ENCODE measurements at regions not wholly inside any gene's neighbourhood (a gene's known extent, or its start where the extent isn't known, plus 50 kb on each side); places are given as distances from the start of the nearest gene placed in this dataset.

- Histone ChIP-seq H3K4me1 (peaks cover 7 to 10% (median 9%) of the 10 kb centered on the region in 4 donors), H3K4me3 (no peak overlapping the region), H3K27me3 (no peaks in the 10 kb centered on the region), H3K9me3 (no peaks in the 10 kb centered on the region), H3K36me3 (no peaks in the 10 kb centered on the region), H3K27ac (no peak overlapping the region)
- DNase-seq (peak in 1 of 2 donors; percentile 95), ATAC-seq (ENCODE audit: low FRiP score in 2 of 2) (peak; percentile 90 to 94)
- 4 to 7% methylated on average over 4 to 6 of the region's 6 CpGs for WGBS, 2 donors
- TF ChIP-seq POLR2AphosphoS5 (IDR thresholded peaks at IDR 0.05) (peak in 1 of 2 donors; percentile 38), EP300 (IDR thresholded peaks at IDR 0.05) (no peak), POLR2A (IDR thresholded peaks at IDR 0.05) (no peak), CTCF (IDR thresholded peaks at IDR 0.05) (peak; percentile 70 to 94 (median 85))
These were observed 497.6 kb downstream of the GADD45G start for GRCh38 chr9:90102292-90102901.

- Histone ChIP-seq H3K27me3 (no peaks in the 10 kb centered on the region), H3K36me3 (no peaks in the 10 kb centered on the region), H3K9me3 (no peaks in the 10 kb centered on the region), H3K4me3 (no peak overlapping the region), H3K4me1 (peaks cover 10 to 13% (median 13%) of the 10 kb centered on the region in 4 donors), H3K27ac (no peak overlapping the region)
- DNase-seq (no peak), ATAC-seq (ENCODE audit: low FRiP score in 2 of 2) (no peak)
- TF ChIP-seq POLR2AphosphoS5 (IDR thresholded peaks at IDR 0.05), result no peak
These were observed 499.0 kb downstream of the GADD45G start for GRCh38 chr9:90103771-90104170.

GRCh38 chr9:90105773-90106172 lies 501.0 kb downstream of the GADD45G start:
- Histone ChIP-seq H3K27ac (no peak overlapping the region), H3K4me1 (peaks cover 10 to 13% (median 13%) of the 10 kb centered on the region in 4 donors), H3K36me3 (no peaks in the 10 kb centered on the region), H3K27me3 (no peaks in the 10 kb centered on the region), H3K4me3 (no peak overlapping the region), H3K9me3 (peaks cover 0 to 5% (median 0%) of the 10 kb centered on the region in 4 donors)
- no peak for TF ChIP-seq POLR2AphosphoS5 (IDR thresholded peaks at IDR 0.05)
- WGBS, 2 donors, result 24 to 70% methylated on average over 1 of the region's 1 CpG
- DNase-seq, result no peak
- no peak for ATAC-seq (ENCODE audit: low FRiP score in 2 of 2)

- H3K4me1 ChIP-seq, result peaks cover 9 to 13% (median 10%) of the 10 kb centered on the region in 4 donors
- TF ChIP-seq EP300 (IDR thresholded peaks at IDR 0.05) (no peak), POLR2A (IDR thresholded peaks at IDR 0.05) (no peak), POLR2AphosphoS5 (IDR thresholded peaks at IDR 0.05) (peak in 1 of 2 donors; percentile 12)
- ATAC-seq (ENCODE audit: low FRiP score in 2 of 2) (peak; percentile 64 to 68), DNase-seq (peak in 1 of 2 donors; percentile 73)
- no peak overlapping the region for H3K27ac ChIP-seq
- no peaks in the 10 kb centered on the region for H3K27me3 ChIP-seq
- H3K9me3 ChIP-seq, result peaks cover 0 to 5% (median 0%) of the 10 kb centered on the region in 4 donors
- no peaks in the 10 kb centered on the region for H3K36me3 ChIP-seq
- H3K4me3 ChIP-seq, result no peak overlapping the region
- WGBS, 2 donors, result 29 to 47% methylated on average over 4 of the region's 4 CpGs
These were observed 502.4 kb downstream of the GADD45G start for GRCh38 chr9:90107040-90107725.

- no peak overlapping the region for H3K27ac ChIP-seq
- H3K4me3 ChIP-seq, result no peak overlapping the region
- H3K9me3 ChIP-seq, result peaks cover 0 to 5% (median 0%) of the 10 kb centered on the region in 4 donors
- peaks cover 7 to 13% (median 10%) of the 10 kb centered on the region in 4 donors for H3K4me1 ChIP-seq
- no peaks in the 10 kb centered on the region for H3K27me3 ChIP-seq
- DNase-seq, result no peak
- WGBS, 2 donors, result 48 to 55% methylated on average over 7 of the region's 7 CpGs
- ATAC-seq (ENCODE audit: low FRiP score in 2 of 2), result peak in 1 of 2 donors; percentile 87
- no peaks in the 10 kb centered on the region for H3K36me3 ChIP-seq
- TF ChIP-seq EP300 (IDR thresholded peaks at IDR 0.05), result no peak
- TF ChIP-seq POLR2AphosphoS5 (IDR thresholded peaks at IDR 0.05), result no peak
- TF ChIP-seq POLR2A (IDR thresholded peaks at IDR 0.05), result no peak
- TF ChIP-seq CTCF (IDR thresholded peaks at IDR 0.05), result no peak
These were observed 503.2 kb downstream of the GADD45G start for GRCh38 chr9:90107726-90108655.

- no peaks in the 10 kb centered on the region for H3K36me3 ChIP-seq
- DNase-seq, result no peak
- H3K4me3 ChIP-seq, result no peak overlapping the region
- 51 to 60% methylated on average over 4 of the region's 4 CpGs for WGBS, 2 donors
- no peak overlapping the region for H3K27ac ChIP-seq
- H3K9me3 ChIP-seq, result peaks cover 0 to 5% (median 0%) of the 10 kb centered on the region in 4 donors
- TF ChIP-seq CTCF (IDR thresholded peaks at IDR 0.05) (no peak), POLR2AphosphoS5 (IDR thresholded peaks at IDR 0.05) (no peak), EP300 (IDR thresholded peaks at IDR 0.05) (no peak), POLR2A (IDR thresholded peaks at IDR 0.05) (no peak)
- H3K4me1 ChIP-seq, result peaks cover 0 to 3% (median 3%) of the 10 kb centered on the region in 4 donors
- no peak for ATAC-seq (ENCODE audit: low FRiP score in 2 of 2)
- H3K27me3 ChIP-seq, result no peaks in the 10 kb centered on the region
These were observed 508.0 kb downstream of the GADD45G start for GRCh38 chr9:90112788-90113187.

Data from upper lobe of left lung (tissue), 6 donors.